B cell (primary cell): ENCODE measurements at regions not wholly inside any gene's neighbourhood (a gene's known extent, or its start where the extent isn't known, plus 50 kb on each side); places are given as distances from the start of the nearest gene placed in this dataset.

Experiments used
- ATAC-seq: fragments of 200-7000 bp; cut with Tn5 transposase; one replicate; pipeline ENCODE4 v1.10.0; 2021; ENCODE audit warnings: low read depth, mild to moderate bottlenecking, moderate number of reproducible peaks, moderate library complexity
- CTCF ChIA-PET: fragments of 350-600 bp; sonication (Branson Sonifier 250); formaldehyde crosslinking; loops from one replicate; lab custom pipeline; 2021; ENCODE audit warnings: antibody characterized with exemption, inconsistent platforms; lab: Charles Lee
- POLR2A ChIA-PET: fragments of 350-600 bp; sonication (Branson Sonifier 250); formaldehyde crosslinking; loops from one replicate; lab custom pipeline; 2021; ENCODE audit warnings: antibody characterized with exemption; lab: Charles Lee
- DNase-seq: peaks from one replicate; pipeline ENCODE4 v3.0.0; 2013
- H2AFZ ChIP-seq: 2 replicates; pipeline ENCODE4 v1.6.1; 2012; ENCODE audit warnings: mild to moderate bottlenecking, low read depth, low read length; ENCODE audit not compliant: insufficient read depth, poor library complexity, severe bottlenecking
- H3K27ac ChIP-seq, 2 donors: 1 replicate in 1 of 2; 2 replicates in 1 of 2; pipeline ENCODE4 v1.5.1; 2012 to 2013; ENCODE audit warnings: low read length in 2 of 2, mild to moderate bottlenecking in 2 of 2, moderate library complexity in 1 of 2
- H3K27me3 ChIP-seq, 4 experiments: fragments of 200-600 bp in 1 of 4; sonication (generic) in 1 of 4; replicated peaks in 1 of 4; 1 replicate in 2 of 4; 2 replicates in 2 of 4; pipeline versions ENCODE4 v1.6.1 to v1.7.0; 2013 to 2016; ENCODE audit warnings: low read length in 3 of 4, mild to moderate bottlenecking in 2 of 4, mixed read lengths in 1 of 4, moderate library complexity in 1 of 4; ENCODE audit not compliant: insufficient read depth in 4 of 4, control insufficient read depth in 3 of 4; ENCODE audit errors: control extremely low read depth in 1 of 4
- H3K36me3 ChIP-seq, 2 experiments: replicated peaks in 1 of 2; 1 replicate in 1 of 2; 2 replicates in 1 of 2; pipeline versions ENCODE4 v1.6.1 to v1.7.1; 2013; ENCODE audit warnings: low read length in 1 of 2; ENCODE audit not compliant: insufficient read depth in 2 of 2, control insufficient read depth in 1 of 2; ENCODE audit errors: control extremely low read depth in 1 of 2, extremely low read depth in 1 of 2
- H3K4me1 ChIP-seq, 2 donors: fragments of 200-600 bp in 1 of 2; sonication (generic) in 1 of 2; 1 replicate in 1 of 2; 2 replicates in 1 of 2; pipeline versions ENCODE4 v1.5.1 to v1.6.1; 2013 to 2017; ENCODE audit warnings: low read length in 2 of 2; ENCODE audit not compliant: control insufficient read depth in 2 of 2, insufficient read depth in 2 of 2
- H3K4me2 ChIP-seq: replicated peaks from 2 replicates; pipeline ENCODE3; 2012; ENCODE audit warnings: mild to moderate bottlenecking, low read depth, low read length; ENCODE audit not compliant: poor library complexity, severe bottlenecking
- H3K4me3 ChIP-seq, 5 experiments: fragments of 200-600 bp in 1 of 5; sonication (generic) in 1 of 5; 1 replicate in 3 of 5; 2 replicates in 2 of 5; pipeline versions ENCODE4 v1.5.1 to v1.7.0; 2011 to 2016; ENCODE audit warnings: low read length in 4 of 5, mild to moderate bottlenecking in 4 of 5, low read depth in 2 of 5, control low read depth in 1 of 5, moderate library complexity in 1 of 5; ENCODE audit not compliant: insufficient read depth in 1 of 5; ENCODE audit errors: control extremely low read depth in 1 of 5, extremely low read depth in 1 of 5
- H3K79me2 ChIP-seq: fragments of 200-600 bp; sonication (generic); one replicate; pipeline ENCODE4 v1.6.0; 2016; ENCODE audit warnings: low read length; ENCODE audit not compliant: control insufficient read depth, insufficient read depth
- H3K9ac ChIP-seq: fragments of 200-600 bp; sonication (generic); 2 replicates; pipeline ENCODE4 v1.6.1; 2017; ENCODE audit warnings: mild to moderate bottlenecking, low read length, moderate library complexity
- H3K9me3 ChIP-seq, 3 donors: one replicate each; pipeline versions ENCODE4 v1.6.1 to v1.7.1; 2013; ENCODE audit warnings: low read length in 2 of 3; ENCODE audit not compliant: control insufficient read depth in 2 of 3, insufficient read depth in 1 of 3; ENCODE audit errors: control extremely low read depth in 1 of 3
- H4K20me1 ChIP-seq: 2 replicates; pipeline ENCODE4 v1.6.0; 2012; ENCODE audit warnings: mild to moderate bottlenecking, low read length; ENCODE audit not compliant: insufficient read depth, control insufficient read depth, poor library complexity, severe bottlenecking
- H3K27ac Mint-ChIP-seq: one replicate; pipeline ENCODE4 v1.8.0; 2021; ENCODE audit warnings: mixed read lengths
- H3K27me3 Mint-ChIP-seq: one replicate; pipeline ENCODE4 v1.8.0; 2021; ENCODE audit warnings: mixed read lengths
- H3K4me1 Mint-ChIP-seq: one replicate; pipeline ENCODE4 v1.8.0; 2021; ENCODE audit warnings: mixed read lengths
- H3K4me3 Mint-ChIP-seq: one replicate; pipeline ENCODE4 v1.8.0; 2021; ENCODE audit warnings: mixed read lengths
- H3K9me3 Mint-ChIP-seq: one replicate; pipeline ENCODE4 v1.8.0; 2022; ENCODE audit warnings: mixed read lengths; ENCODE audit not compliant: insufficient read depth
- CTCF ChIP-seq: fragments of 200-600 bp; IDR thresholded peaks from one replicate; pipeline ENCODE4 v1.8.0; 2022; ENCODE audit warnings: antibody characterized with exemption, mild to moderate bottlenecking
- EZH2 ChIP-seq: IDR thresholded peaks from 2 replicates; pipeline ENCODE4 v1.6.1; 2012; ENCODE audit warnings: borderline replicate concordance, low read depth, mild to moderate bottlenecking, moderate library complexity, low read length; ENCODE audit not compliant: insufficient read depth, poor library complexity, severe bottlenecking
- WGBS: methylation state at CpG from one replicate; pipeline ENCODE4 v1.1.5; 2013; ENCODE audit warnings: missing lambda C conversion rate; ENCODE audit not compliant: insufficient coverage; 5-methylcytosine and 5-hydroxymethylcytosine counted together
- intact Hi-C: fragments of 100-400 bp; cut with micrococcal nuclease; formaldehyde crosslinking; loops from one replicate; pipeline ENCODE4 v1.10.0; 2022

GRCh38 chr21:38725196-38726157, 80.3 kb upstream of the ETS2 start:
- Histone ChIP-seq H3K27me3 (no peaks in the 10 kb centered on the region), H3K9ac (no peak overlapping the region), H2AFZ (no peak overlapping the region), H3K4me1 (no peaks in the 10 kb centered on the region), H3K4me2 (no peak overlapping the region), H3K36me3 (no peaks in the 10 kb centered on the region), H3K4me3 (no peak overlapping the region), H3K9me3 (peaks cover 0 to 3% (median 3%) of the 10 kb centered on the region in 3 donors), H3K27ac (no peak overlapping the region), H4K20me1 (no peaks in the 10 kb centered on the region), H3K79me2 (no peaks in the 10 kb centered on the region)
- Mint-ChIP-seq H3K4me1 (no peaks in the 10 kb centered on the region), H3K27me3 (peaks cover 8% of the 10 kb centered on the region), H3K27ac (no peak overlapping the region), H3K4me3 (no peak overlapping the region), H3K9me3 (peaks cover 10% of the 10 kb centered on the region)
- TF ChIP-seq EZH2 (no peak), CTCF (no peak)
- ChIA-PET POLR2A (no interaction called here), CTCF (no interaction called here)
- intact Hi-C loops, result no loop called here
- WGBS, result 80% methylated on average over 1 of the region's 5 CpGs
- ATAC-seq (no peak), DNase-seq (no peak)

GRCh38 chr21:38726482-38726881, 79.2 kb upstream of the ETS2 start:
- Histone ChIP-seq H3K36me3 (no peaks in the 10 kb centered on the region), H3K4me1 (no peaks in the 10 kb centered on the region), H3K9ac (no peak overlapping the region), H3K4me2 (no peak overlapping the region), H4K20me1 (no peaks in the 10 kb centered on the region), H3K79me2 (no peaks in the 10 kb centered on the region), H3K27me3 (no peaks in the 10 kb centered on the region), H3K27ac (no peak overlapping the region), H3K9me3 (peaks cover 0 to 3% (median 3%) of the 10 kb centered on the region in 3 donors), H3K4me3 (no peak overlapping the region), H2AFZ (no peak overlapping the region)
- H3K9me3 Mint-ChIP-seq, result peaks cover 10% of the 10 kb centered on the region
- DNase-seq (no peak), ATAC-seq (no peak)
- WGBS, result no CpG with 5 or more reads among the region's 1 CpG
- TF ChIP-seq CTCF (no peak), EZH2 (no peak)
- H3K4me3 Mint-ChIP-seq, result no peak overlapping the region
- peaks cover 8% of the 10 kb centered on the region for H3K27me3 Mint-ChIP-seq
- intact Hi-C loops, result no loop called here
- ChIA-PET POLR2A (no interaction called here), CTCF (no interaction called here)
- no peak overlapping the region for H3K27ac Mint-ChIP-seq
- no peaks in the 10 kb centered on the region for H3K4me1 Mint-ChIP-seq
